Vagina (tissue), 2 donors: ENCODE measurements at regions not wholly inside any gene's neighbourhood (a gene's known extent, or its start where the extent isn't known, plus 50 kb on each side); places are given as distances from the start of the nearest gene placed in this dataset.

Experiments used
- POLR2A ChIP-seq, 2 donors: fragments of 450-650 bp; IDR thresholded peaks; one replicate each; pipeline ENCODE4 v1.6.1; 2017; ENCODE audit warnings: antibody characterized with exemption in 2 of 2, mild to moderate bottlenecking in 2 of 2, moderate library complexity in 2 of 2
- TF ChIP-seq, protein P1 (sequence below), 3 experiments: fragments of 450-650 bp in 2 of 3; fragments of 200-600 bp in 1 of 3; sonication (generic) in 1 of 3; IDR thresholded peaks; one replicate each; pipeline ENCODE4 v1.5.1; 2017 to 2019; ENCODE audit warnings: antibody characterized with exemption in 3 of 3, mild to moderate bottlenecking in 2 of 3, moderate library complexity in 2 of 3

DNA sequence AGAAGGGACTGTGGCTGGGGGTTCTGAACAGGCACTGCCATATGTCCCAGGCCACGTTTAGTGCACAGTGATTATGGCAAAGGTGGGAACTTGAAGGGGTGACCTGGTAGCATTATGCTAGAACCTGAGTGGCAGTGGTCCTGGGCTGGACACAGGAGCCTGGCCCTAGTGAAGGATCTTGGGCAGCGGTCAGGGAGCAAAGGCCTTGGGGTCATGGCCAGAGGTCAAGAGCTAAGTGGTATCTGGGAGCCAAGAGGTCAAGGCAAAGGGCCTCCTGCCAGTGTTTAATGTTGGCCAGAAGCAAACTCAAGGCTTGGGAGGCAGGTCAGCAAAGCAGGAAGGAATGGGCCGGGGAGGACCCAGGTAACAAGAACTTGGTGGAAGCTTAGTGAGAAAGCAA, 254.5 kb downstream of the CDH26 start:
- TF ChIP-seq, protein P1, sequence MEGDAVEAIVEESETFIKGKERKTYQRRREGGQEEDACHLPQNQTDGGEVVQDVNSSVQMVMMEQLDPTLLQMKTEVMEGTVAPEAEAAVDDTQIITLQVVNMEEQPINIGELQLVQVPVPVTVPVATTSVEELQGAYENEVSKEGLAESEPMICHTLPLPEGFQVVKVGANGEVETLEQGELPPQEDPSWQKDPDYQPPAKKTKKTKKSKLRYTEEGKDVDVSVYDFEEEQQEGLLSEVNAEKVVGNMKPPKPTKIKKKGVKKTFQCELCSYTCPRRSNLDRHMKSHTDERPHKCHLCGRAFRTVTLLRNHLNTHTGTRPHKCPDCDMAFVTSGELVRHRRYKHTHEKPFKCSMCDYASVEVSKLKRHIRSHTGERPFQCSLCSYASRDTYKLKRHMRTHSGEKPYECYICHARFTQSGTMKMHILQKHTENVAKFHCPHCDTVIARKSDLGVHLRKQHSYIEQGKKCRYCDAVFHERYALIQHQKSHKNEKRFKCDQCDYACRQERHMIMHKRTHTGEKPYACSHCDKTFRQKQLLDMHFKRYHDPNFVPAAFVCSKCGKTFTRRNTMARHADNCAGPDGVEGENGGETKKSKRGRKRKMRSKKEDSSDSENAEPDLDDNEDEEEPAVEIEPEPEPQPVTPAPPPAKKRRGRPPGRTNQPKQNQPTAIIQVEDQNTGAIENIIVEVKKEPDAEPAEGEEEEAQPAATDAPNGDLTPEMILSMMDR (IDR thresholded peaks at IDR 0.05) = no peak
- no peak for TF ChIP-seq POLR2A (IDR thresholded peaks at IDR 0.05)
